Activated CD4-positive, alpha-beta memory T cell treated with anti-CD3 and anti-CD28 coated beads, Interleukin-2, amount 10 ng/mL, durations not matched to agents 7 days and 5 days (primary cell): ENCODE measurements at regions not wholly inside any gene's neighbourhood (a gene's known extent, or its start where the extent isn't known, plus 50 kb on each side); places are given as distances from the start of the nearest gene placed in this dataset.

Experiments used
- CTCF ChIA-PET: fragments of 350-600 bp; sonication (Branson Sonifier 250); formaldehyde crosslinking; loops from one replicate; lab custom pipeline; 2021; ENCODE audit warnings: antibody characterized with exemption, inconsistent platforms; lab: Charles Lee
- POLR2A ChIA-PET: fragments of 350-600 bp; sonication (Branson Sonifier 250); formaldehyde crosslinking; loops from one replicate; lab custom pipeline; 2021; ENCODE audit warnings: antibody characterized with exemption; lab: Charles Lee
- DNase-seq: peaks from one replicate; pipeline ENCODE4 v3.0.0-alpha.2; 2020
- H3K27ac Mint-ChIP-seq: one replicate; pipeline ENCODE4 v1.8.0; 2021; ENCODE audit warnings: mild to moderate bottlenecking, mixed read lengths
- H3K27me3 Mint-ChIP-seq: one replicate; pipeline ENCODE4 v1.8.0; 2021; ENCODE audit warnings: mixed read lengths
- H3K36me3 Mint-ChIP-seq: one replicate; pipeline ENCODE4 v1.8.0; 2021; ENCODE audit warnings: low read depth, mixed read lengths
- H3K4me1 Mint-ChIP-seq: one replicate; pipeline ENCODE4 v1.8.0; 2021; ENCODE audit warnings: mixed read lengths
- H3K4me3 Mint-ChIP-seq: one replicate; pipeline ENCODE4 v1.8.0; 2021; ENCODE audit warnings: mild to moderate bottlenecking, mixed read lengths
- H3K9me3 Mint-ChIP-seq: one replicate; pipeline ENCODE4 v1.8.0; 2021; ENCODE audit warnings: mixed read lengths

DNA sequence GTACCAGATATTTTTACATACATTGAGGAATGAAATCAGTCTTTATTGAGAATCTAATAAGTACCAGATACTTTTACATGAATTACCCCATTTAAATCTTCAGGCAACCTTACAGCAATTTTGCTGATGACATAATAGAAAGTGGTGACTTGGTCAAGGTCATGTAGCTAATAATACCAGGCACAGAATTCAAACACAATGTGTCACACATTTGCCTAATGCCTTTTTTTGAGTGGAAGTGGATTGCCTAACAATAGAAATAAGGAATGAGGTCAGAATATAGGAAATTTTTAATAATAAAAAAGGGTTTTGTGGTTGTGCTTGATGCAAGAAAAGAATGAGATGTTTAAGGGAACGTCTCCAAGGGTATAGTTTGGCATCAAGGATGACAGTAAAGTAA, 466.6 kb upstream of the IGFBP3 start:
- Mint-ChIP-seq H3K4me1 (no peaks in the 10 kb centered on the region), H3K27ac (no peak overlapping the region), H3K36me3 (no peaks in the 10 kb centered on the region), H3K9me3 (peaks cover 6% of the 10 kb centered on the region), H3K4me3 (no peak overlapping the region), H3K27me3 (no peaks in the 10 kb centered on the region)
- ChIA-PET CTCF (no interaction called here), POLR2A (no interaction called here)
- no peak for DNase-seq

DNA sequence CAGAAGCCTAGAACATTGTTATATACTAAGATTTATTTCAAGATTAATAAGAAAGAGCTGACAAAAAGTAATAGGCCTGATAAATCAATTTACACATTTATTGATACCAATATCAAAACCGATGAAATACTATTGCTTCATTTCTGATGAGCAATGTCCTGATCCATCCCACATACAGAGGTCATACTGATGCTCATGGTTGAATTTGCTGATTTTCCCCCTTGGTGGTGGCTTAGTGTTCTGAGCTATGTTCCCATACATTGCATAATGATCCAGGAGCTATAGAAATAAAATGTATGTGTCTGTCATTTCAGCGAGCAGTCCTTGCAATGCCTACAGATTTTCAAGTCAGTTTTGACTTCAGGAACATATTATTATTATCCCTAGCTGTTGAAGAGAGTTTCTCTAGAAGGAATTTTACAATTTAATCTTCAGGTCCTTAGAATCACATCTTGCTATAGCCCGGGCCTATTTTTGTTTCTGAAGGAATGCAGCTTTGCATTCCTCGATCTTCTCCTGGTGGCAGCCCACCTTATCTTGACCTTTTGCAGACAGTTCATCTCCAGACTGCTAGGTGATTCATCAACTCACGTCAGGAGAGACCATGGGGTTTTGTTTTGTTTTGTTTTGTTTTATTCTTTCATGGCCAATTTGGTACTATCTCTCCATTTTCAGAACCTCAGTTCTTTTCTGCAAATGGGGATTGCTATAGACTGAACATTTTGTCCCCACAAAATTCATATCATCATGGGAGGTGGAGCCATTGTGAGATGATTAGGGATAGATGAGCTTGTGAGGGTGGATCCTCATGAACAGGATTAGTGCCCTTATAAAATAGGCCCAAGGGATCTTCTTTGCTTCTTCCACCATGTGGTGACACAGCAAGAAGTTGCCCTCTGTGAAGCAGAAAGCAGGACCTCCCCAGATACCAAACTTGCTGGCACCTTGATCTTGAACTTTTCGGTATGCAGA, 465.6 kb upstream of the IGFBP3 start:
- Mint-ChIP-seq H3K9me3 (peaks cover 6% of the 10 kb centered on the region), H3K27ac (no peak overlapping the region), H3K27me3 (no peaks in the 10 kb centered on the region), H3K36me3 (no peaks in the 10 kb centered on the region), H3K4me3 (no peak overlapping the region), H3K4me1 (no peaks in the 10 kb centered on the region)
- ChIA-PET CTCF (no interaction called here), POLR2A (interaction anchor here (0.6 kb wide), 1 partner anchor 1400 kb away, joined by 3 read pairs; no protein-coding TSS in a partner anchor)
- no peak for DNase-seq

GRCh38 chr7:46385662-46386309, 464.7 kb upstream of the IGFBP3 start:
- H3K27me3 Mint-ChIP-seq, result no peaks in the 10 kb centered on the region
- no peak overlapping the region for H3K27ac Mint-ChIP-seq
- H3K4me3 Mint-ChIP-seq, result no peak overlapping the region
- DNase-seq, result no peak
- ChIA-PET POLR2A (no interaction called here), CTCF (no interaction called here)
- H3K36me3 Mint-ChIP-seq, result no peaks in the 10 kb centered on the region
- peaks cover 6% of the 10 kb centered on the region for H3K9me3 Mint-ChIP-seq
- no peaks in the 10 kb centered on the region for H3K4me1 Mint-ChIP-seq

- ChIA-PET POLR2A (no interaction called here), CTCF (no interaction called here)
- Mint-ChIP-seq H3K4me3 (no peak overlapping the region), H3K27me3 (no peaks in the 10 kb centered on the region), H3K27ac (no peak overlapping the region), H3K9me3 (peaks cover 3% of the 10 kb centered on the region), H3K4me1 (no peaks in the 10 kb centered on the region), H3K36me3 (no peaks in the 10 kb centered on the region)
- DNase-seq, result no peak
Observed at GRCh38 chr7:46383605-46384004, 462.5 kb upstream of the IGFBP3 start.

GRCh38 chr7:46369933-46370654, 449.0 kb upstream of the IGFBP3 start:
- no peak for DNase-seq
- Mint-ChIP-seq H3K4me1 (no peaks in the 10 kb centered on the region), H3K36me3 (no peaks in the 10 kb centered on the region), H3K27me3 (no peaks in the 10 kb centered on the region), H3K9me3 (no peaks in the 10 kb centered on the region), H3K27ac (no peak overlapping the region), H3K4me3 (no peak overlapping the region)
- ChIA-PET POLR2A (no interaction called here), CTCF (no interaction called here)

DNA sequence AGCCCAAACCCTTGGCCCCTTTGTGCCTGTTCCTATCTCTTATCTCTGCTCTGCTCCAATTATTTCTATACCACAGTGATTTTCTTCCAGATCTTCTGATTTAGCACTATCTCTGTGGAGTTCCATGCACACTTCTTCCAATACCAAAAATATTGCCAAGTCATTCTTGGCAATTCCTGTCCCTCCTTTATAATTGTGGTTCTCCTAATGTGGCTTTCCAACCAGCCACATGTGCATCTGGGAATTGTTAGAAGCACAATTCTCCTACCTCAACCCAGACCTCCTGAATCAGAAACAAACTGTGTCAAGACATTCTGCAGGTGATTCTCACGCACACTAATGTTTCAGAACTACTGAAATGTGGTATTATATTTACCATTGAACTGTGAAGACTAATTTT, 447.8 kb upstream of the IGFBP3 start:
- no peak overlapping the region for H3K27ac Mint-ChIP-seq
- no peaks in the 10 kb centered on the region for H3K9me3 Mint-ChIP-seq
- H3K27me3 Mint-ChIP-seq, result no peaks in the 10 kb centered on the region
- H3K36me3 Mint-ChIP-seq, result no peaks in the 10 kb centered on the region
- H3K4me3 Mint-ChIP-seq, result no peak overlapping the region
- CTCF ChIA-PET, result no interaction called here
- no peaks in the 10 kb centered on the region for H3K4me1 Mint-ChIP-seq
- POLR2A ChIA-PET, result no interaction called here
- no peak for DNase-seq

DNA sequence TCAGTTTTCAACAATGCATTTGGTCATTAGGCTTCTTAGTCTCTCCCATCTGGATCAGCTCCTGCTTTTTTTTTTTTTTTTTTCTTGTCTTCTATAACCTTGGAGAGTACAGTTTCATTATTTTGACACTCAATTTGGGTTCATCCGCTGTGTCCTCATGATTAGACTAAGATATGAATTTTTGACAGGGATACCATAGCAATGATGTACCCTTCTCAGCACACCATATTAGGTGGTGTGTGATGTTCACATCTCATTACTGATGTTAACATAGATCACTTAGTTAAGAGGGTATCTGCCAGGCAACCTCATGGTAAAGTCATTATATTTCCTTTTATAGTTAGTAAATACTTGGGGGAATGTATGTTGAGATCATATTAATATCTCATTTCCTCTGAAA, 445.5 kb upstream of the IGFBP3 start:
- DNase-seq, result no peak
- ChIA-PET CTCF (interaction anchor here (0.7 kb wide), 1 partner anchor 1951 kb away, joined by 4 read pairs; no protein-coding TSS in a partner anchor), POLR2A (no interaction called here)
- Mint-ChIP-seq H3K4me3 (no peak overlapping the region), H3K9me3 (no peaks in the 10 kb centered on the region), H3K27ac (no peak overlapping the region), H3K27me3 (no peaks in the 10 kb centered on the region), H3K36me3 (no peaks in the 10 kb centered on the region), H3K4me1 (no peaks in the 10 kb centered on the region)

GRCh38 chr7:46363688-46364087, 442.6 kb upstream of the IGFBP3 start:
- H3K27me3 Mint-ChIP-seq, result no peaks in the 10 kb centered on the region
- no peaks in the 10 kb centered on the region for H3K4me1 Mint-ChIP-seq
- H3K27ac Mint-ChIP-seq, result no peak overlapping the region
- no peaks in the 10 kb centered on the region for H3K9me3 Mint-ChIP-seq
- ChIA-PET POLR2A (no interaction called here), CTCF (no interaction called here)
- no peaks in the 10 kb centered on the region for H3K36me3 Mint-ChIP-seq
- DNase-seq, result no peak
- no peak overlapping the region for H3K4me3 Mint-ChIP-seq

DNA sequence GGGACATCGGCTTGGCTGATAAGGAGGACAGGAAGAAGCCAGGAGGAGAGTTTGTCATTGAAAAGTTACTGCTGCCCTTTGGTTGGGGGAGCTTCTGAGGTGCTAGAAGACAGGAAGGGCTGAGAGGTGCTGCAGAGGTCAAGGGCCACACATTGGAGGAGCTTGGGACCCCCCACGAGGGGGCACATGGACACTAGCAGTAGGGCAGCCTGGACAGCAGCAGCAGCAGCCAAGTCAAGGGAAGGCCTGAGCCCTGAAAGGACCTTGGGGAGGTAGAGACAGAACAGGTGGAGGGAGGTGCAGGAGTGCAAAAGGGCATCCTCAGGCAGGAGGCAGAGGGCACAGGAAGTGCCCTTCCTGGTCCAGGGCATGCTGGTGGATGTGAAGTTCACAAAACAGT, 439.7 kb upstream of the IGFBP3 start:
- no peak for DNase-seq
- H3K4me1 Mint-ChIP-seq, result no peaks in the 10 kb centered on the region
- no peak overlapping the region for H3K27ac Mint-ChIP-seq
- no peaks in the 10 kb centered on the region for H3K27me3 Mint-ChIP-seq
- no peak overlapping the region for H3K4me3 Mint-ChIP-seq
- H3K36me3 Mint-ChIP-seq, result no peaks in the 10 kb centered on the region
- no peaks in the 10 kb centered on the region for H3K9me3 Mint-ChIP-seq
- POLR2A ChIA-PET, result no interaction called here
- CTCF ChIA-PET, result no interaction called here

GRCh38 chr7:46360296-46360695, 439.2 kb upstream of the IGFBP3 start:
- Mint-ChIP-seq H3K4me3 (no peak overlapping the region), H3K27ac (no peak overlapping the region), H3K36me3 (no peaks in the 10 kb centered on the region), H3K9me3 (no peaks in the 10 kb centered on the region), H3K27me3 (no peaks in the 10 kb centered on the region), H3K4me1 (no peaks in the 10 kb centered on the region)
- no peak for DNase-seq
- ChIA-PET POLR2A (no interaction called here), CTCF (no interaction called here)

- Mint-ChIP-seq H3K27ac (no peak overlapping the region), H3K36me3 (no peaks in the 10 kb centered on the region), H3K4me1 (no peaks in the 10 kb centered on the region), H3K4me3 (no peak overlapping the region), H3K27me3 (no peaks in the 10 kb centered on the region), H3K9me3 (no peaks in the 10 kb centered on the region)
- POLR2A ChIA-PET, result no interaction called here
- CTCF ChIA-PET, result interaction anchor here (1.4 kb wide), 1 partner anchor 435 kb away, joined by 3 read pairs; no protein-coding TSS in a partner anchor
- no peak for DNase-seq
Observed at GRCh38 chr7:46357851-46358250, 436.8 kb upstream of the IGFBP3 start.

DNA sequence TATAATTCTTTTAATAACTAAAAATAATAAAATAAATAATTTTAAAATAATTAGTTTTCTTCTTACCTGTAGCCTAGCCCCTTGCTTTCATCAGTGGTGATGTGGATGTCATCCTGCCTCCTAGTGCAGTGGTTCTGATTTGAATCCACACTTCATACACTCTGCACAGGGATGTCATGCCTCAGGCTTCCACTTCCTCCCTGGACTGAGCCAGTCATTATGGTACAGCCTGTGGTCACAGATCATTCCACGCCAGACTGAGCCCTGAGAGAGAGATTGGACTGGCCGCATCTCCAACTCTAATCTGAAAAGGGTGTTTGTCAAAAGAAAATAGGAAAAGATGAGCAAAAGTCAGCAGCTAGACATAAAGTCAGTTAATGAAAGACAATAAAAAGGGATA, 436.2 kb upstream of the IGFBP3 start:
- Mint-ChIP-seq H3K36me3 (no peaks in the 10 kb centered on the region), H3K9me3 (no peaks in the 10 kb centered on the region), H3K27ac (no peak overlapping the region), H3K4me1 (no peaks in the 10 kb centered on the region), H3K4me3 (no peak overlapping the region), H3K27me3 (no peaks in the 10 kb centered on the region)
- ChIA-PET CTCF (interaction anchor here (1.4 kb wide), 1 partner anchor 434 kb away, joined by 3 read pairs; no protein-coding TSS in a partner anchor), POLR2A (no interaction called here)
- DNase-seq, result no peak

- no peaks in the 10 kb centered on the region for H3K36me3 Mint-ChIP-seq
- ChIA-PET POLR2A (no interaction called here), CTCF (interaction anchor here (0.9 kb wide), 1 partner anchor 439 kb away, joined by 4 read pairs; no protein-coding TSS in a partner anchor)
- no peak overlapping the region for H3K4me3 Mint-ChIP-seq
- no peaks in the 10 kb centered on the region for H3K4me1 Mint-ChIP-seq
- H3K27ac Mint-ChIP-seq, result no peak overlapping the region
- no peak for DNase-seq
- no peaks in the 10 kb centered on the region for H3K9me3 Mint-ChIP-seq
- H3K27me3 Mint-ChIP-seq, result no peaks in the 10 kb centered on the region
Observed at GRCh38 chr7:46356371-46356770, 435.3 kb upstream of the IGFBP3 start.
